Adrenal gland (tissue), 9 donors: ENCODE measurements at regions not wholly inside any gene's neighbourhood (a gene's known extent, or its start where the extent isn't known, plus 50 kb on each side); places are given as distances from the start of the nearest gene placed in this dataset.

ENCODE experiments used
- DNase-seq, 7 donors: peaks; one replicate each; pipeline ENCODE4 v3.0.0-alpha.2; 2019 to 2020
- H3K27ac ChIP-seq, 5 donors: fragments of 200-600 bp; sonication (generic) in 4 of 5; 1 replicate in 3 of 5; 2 replicates in 2 of 5; pipeline versions ENCODE4 v1.5.1 to v1.8.0; 2016 to 2020; ENCODE audit warnings: mild to moderate bottlenecking in 1 of 5
- H3K27me3 ChIP-seq: fragments of 200-600 bp; 2 replicates; pipeline ENCODE4 v1.8.0; 2021
- H3K36me3 ChIP-seq, 2 donors: fragments of 200-600 bp; replicated peaks in 1 of 2; 1 replicate in 1 of 2; 2 replicates in 1 of 2; pipeline versions ENCODE4 v1.5.1 to v1.8.0; 2018 to 2022
- H3K4me1 ChIP-seq, 2 donors: fragments of 200-600 bp; replicated peaks in 1 of 2; 1 replicate in 1 of 2; 2 replicates in 1 of 2; pipeline versions ENCODE4 v1.5.1 to v1.8.0; 2018 to 2021
- H3K4me3 ChIP-seq, 4 donors: fragments of 200-600 bp; sonication (generic) in 3 of 4; one replicate each; pipeline ENCODE4 v1.5.1; 2016 to 2018
- H3K9me3 ChIP-seq, 3 donors: fragments of 200-600 bp; sonication (generic) in 1 of 3; replicated peaks in 1 of 3; 1 replicate in 2 of 3; 2 replicates in 1 of 3; pipeline versions ENCODE4 v1.5.1 to v1.8.0; 2016 to 2021
- CTCF ChIP-seq, 6 experiments: fragments of 450-650 bp in 4 of 6; fragments of 200-600 bp in 2 of 6; sonication (generic) in 1 of 6; IDR thresholded peaks; 1 replicate in 5 of 6; 2 replicates in 1 of 6; pipeline versions ENCODE4 v1.5.1 to v1.8.0; 2016 to 2021; ENCODE audit warnings: antibody characterized with exemption in 6 of 6, mild to moderate bottlenecking in 2 of 6, moderate library complexity in 1 of 6
- POLR2A ChIP-seq, 2 donors: fragments of 450-650 bp; IDR thresholded peaks; one replicate each; pipeline ENCODE4 v1.6.1; 2017; ENCODE audit warnings: antibody characterized with exemption in 2 of 2, mild to moderate bottlenecking in 2 of 2, moderate library complexity in 1 of 2
- WGBS, 4 donors: extraction: QIAGEN DNeasy Blood & Tissue Kit in 2 of 4; methylation state at CpG; one replicate each; pipeline versions ENCODE4 v1.1.5 to v1.1.7; 2013 to 2017; 5-methylcytosine and 5-hydroxymethylcytosine counted together
- intact Hi-C, 2 donors: fragments of 100-400 bp; cut with DNase I; formaldehyde crosslinking; loops; one replicate each; pipeline versions ENCODE4 v1.14.1 to v1.15.0; 2022 to 2023
- donor health status: healthy with polysubstance abuse.
- donor health status: Bipolar disorder and iron deficiency.
- donor health status: DM: yes; HTN: yes; CAD: no.
- donor health status: DM: no; HTN: no; CAD: no.
- donor health status: DM: no; HTN: no; CAD: no.

- TF ChIP-seq CTCF (IDR thresholded peaks at IDR 0.05) (peak; percentile 57 to 84 (median 67)), POLR2A (IDR thresholded peaks at IDR 0.05) (no peak)
- H3K4me1 ChIP-seq: no peaks in the 10 kb centered on the region
- intact Hi-C loops: loop anchor here in 1 of 2 donors (10.0 kb wide), 1 partner anchor 475 kb away; no protein-coding TSS in a partner anchor
- H3K36me3 ChIP-seq: no peaks in the 10 kb centered on the region
- no peak for DNase-seq
- no peak overlapping the region for H3K4me3 ChIP-seq
- no peaks in the 10 kb centered on the region for H3K9me3 ChIP-seq
- H3K27ac ChIP-seq: no peak overlapping the region
- no peaks in the 10 kb centered on the region for H3K27me3 ChIP-seq
- WGBS, 4 donors: 23 to 38% (median 30%) methylated on average over 1 of the region's 1 CpG
Measured at GRCh38 chr3:39000008-39000450, 51.7 kb downstream of the SCN11A start.

- intact Hi-C loops: no loop called here
- no peak for DNase-seq
Measured at GRCh38 chr3:38998086-38998485, 53.7 kb downstream of the SCN11A start.

GRCh38 chr3:38996193-38996592, 55.6 kb downstream of the SCN11A start:
- WGBS, 4 donors: 72 to 77% (median 74%) methylated on average over 1 of the region's 1 CpG
- intact Hi-C loops: no loop called here

More at GRCh38 chr3:38998086-38998485, 53.7 kb downstream of the SCN11A start:
- no peaks in the 10 kb centered on the region for H3K27me3 ChIP-seq
- H3K4me1 ChIP-seq: no peaks in the 10 kb centered on the region
- no peaks in the 10 kb centered on the region for H3K36me3 ChIP-seq
- H3K4me3 ChIP-seq: no peak overlapping the region
- no peaks in the 10 kb centered on the region for H3K9me3 ChIP-seq
- no peak overlapping the region for H3K27ac ChIP-seq
- no peak for TF ChIP-seq CTCF (IDR thresholded peaks at IDR 0.05)
- no peak for TF ChIP-seq POLR2A (IDR thresholded peaks at IDR 0.05)
- 59 to 75% (median 61%) methylated on average over 3 of the region's 3 CpGs for WGBS, 4 donors

GRCh38 chr3:38994251-38994650, 57.5 kb downstream of the SCN11A start:
- no peak for DNase-seq

More at GRCh38 chr3:38996193-38996592, 55.6 kb downstream of the SCN11A start:
- TF ChIP-seq CTCF (IDR thresholded peaks at IDR 0.05): no peak
- no peak for TF ChIP-seq POLR2A (IDR thresholded peaks at IDR 0.05)
- H3K36me3 ChIP-seq: no peaks in the 10 kb centered on the region
- no peaks in the 10 kb centered on the region for H3K9me3 ChIP-seq
- no peaks in the 10 kb centered on the region for H3K4me1 ChIP-seq
- no peak for DNase-seq
- H3K27ac ChIP-seq: no peak overlapping the region
- H3K27me3 ChIP-seq: no peaks in the 10 kb centered on the region
- H3K4me3 ChIP-seq: no peak overlapping the region

More at GRCh38 chr3:38994251-38994650, 57.5 kb downstream of the SCN11A start:
- intact Hi-C loops: no loop called here
- no peak overlapping the region for H3K27ac ChIP-seq
- H3K36me3 ChIP-seq: no peaks in the 10 kb centered on the region
- no peaks in the 10 kb centered on the region for H3K9me3 ChIP-seq
- no peak overlapping the region for H3K4me3 ChIP-seq
- WGBS, 4 donors: 68 to 75% (median 70%) methylated on average over 3 of the region's 3 CpGs
- TF ChIP-seq POLR2A (IDR thresholded peaks at IDR 0.05): no peak
- TF ChIP-seq CTCF (IDR thresholded peaks at IDR 0.05): no peak
- no peaks in the 10 kb centered on the region for H3K4me1 ChIP-seq
- no peaks in the 10 kb centered on the region for H3K27me3 ChIP-seq
